NCI-H526 (cell line): ENCODE measurements at regions not wholly inside any gene's neighbourhood (a gene's known extent, or its start where the extent isn't known, plus 50 kb on each side); places are given as distances from the start of the nearest gene placed in this dataset.
"Not testable (repeated sequence)": the region's sequence is repeated elsewhere in the genome, so short reads cannot be mapped to it uniquely, and the experiment has no call there.

Source experiments
- DNase-seq, 2 experiments: peaks; one replicate each; lab custom pipeline; 2025; lab: John Stamatoyannopoulos, UW

- DNase-seq, result no peak
Measured at GRCh38 chr13:44661936-44662335, 85.8 kb upstream of the TSC22D1 start.

GRCh38 chr13:44660050-44660449 lies 83.9 kb upstream of the TSC22D1 start:
- no peak for DNase-seq

DNA sequence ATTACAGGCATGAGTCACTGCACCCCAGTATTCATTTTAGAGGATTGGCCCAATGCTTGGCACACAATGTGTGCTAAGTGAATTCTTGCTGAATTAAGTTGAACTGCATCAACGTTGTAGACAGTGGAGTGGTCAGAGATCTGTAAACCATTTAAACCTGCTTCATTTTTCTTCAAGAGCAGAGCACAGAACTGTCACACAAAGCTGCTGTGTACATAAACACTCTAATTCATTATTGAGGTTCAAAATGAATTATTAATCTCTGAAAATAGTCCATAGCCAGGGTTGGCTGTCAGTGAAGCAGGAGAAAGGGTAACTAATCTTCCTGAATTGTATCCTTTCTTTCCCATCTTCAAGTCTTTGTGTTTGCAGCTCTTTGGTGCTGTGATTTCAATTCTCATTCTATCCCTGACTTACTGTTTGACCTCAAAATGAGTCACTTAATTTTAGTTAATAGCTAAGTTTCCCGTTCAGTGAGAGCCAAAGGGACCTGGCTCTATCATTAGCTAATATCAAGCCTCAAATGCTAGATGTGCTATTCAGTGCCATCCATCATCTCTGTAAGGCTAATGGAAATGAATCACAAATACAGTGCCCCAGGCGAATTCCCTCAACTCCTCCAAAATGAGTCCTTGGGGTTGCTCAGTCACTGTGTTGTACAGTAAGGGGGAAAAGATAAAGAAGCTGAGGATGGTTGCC lies 77.0 kb upstream of the TSC22D1 start:
- DNase-seq, result no peak

- no peak for DNase-seq
Measured at GRCh38 chr13:44652168-44652567, 76.0 kb upstream of the TSC22D1 start.

DNA sequence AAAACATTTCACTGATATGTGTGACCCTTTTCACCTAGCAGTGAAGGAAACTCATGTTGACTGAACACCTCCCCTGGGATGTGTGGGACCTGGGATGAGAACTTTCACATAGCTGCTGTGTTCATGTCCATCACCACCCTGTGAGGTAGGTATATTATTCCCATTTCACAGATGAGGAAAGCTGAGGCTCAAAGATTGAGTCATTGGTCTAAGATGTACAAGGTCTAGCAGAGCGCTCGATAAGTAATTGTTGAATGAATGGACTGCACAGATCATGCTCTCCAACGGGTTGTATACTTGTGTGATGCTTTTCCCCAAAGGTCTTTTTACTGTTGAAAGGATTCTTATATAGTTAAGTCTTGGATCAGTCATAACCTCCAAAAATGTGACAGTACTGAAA lies 75.6 kb upstream of the TSC22D1 start:
- no peak for DNase-seq

GRCh38 chr13:44651209-44651608 lies 75.1 kb upstream of the TSC22D1 start:
- no peak for DNase-seq

DNA sequence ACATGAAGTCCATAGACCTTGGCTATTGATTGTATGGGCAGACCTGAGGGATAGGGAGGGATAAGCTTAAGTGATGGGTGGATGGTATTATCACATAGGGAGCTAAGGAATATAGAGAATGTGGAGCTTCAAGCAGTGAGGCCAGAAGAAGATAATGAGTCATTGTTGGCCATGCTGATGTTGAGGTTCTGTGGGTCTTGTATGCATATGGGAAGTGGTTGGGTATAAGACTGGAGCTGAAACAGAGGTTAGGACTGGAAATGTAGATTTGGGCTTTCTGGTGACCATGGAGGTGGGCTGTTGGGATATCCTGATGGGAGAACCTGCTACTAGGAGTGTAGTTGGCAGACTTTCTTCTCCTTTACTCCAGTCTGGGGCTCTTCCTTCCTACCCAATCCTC lies 73.7 kb upstream of the TSC22D1 start:
- no peak for DNase-seq

GRCh38 chr13:44649104-44649428 lies 72.9 kb upstream of the TSC22D1 start:
- no peak for DNase-seq

- peak in 1 of 2 experiments; percentile 6 for DNase-seq
Measured at GRCh38 chr13:44648392-44649103, 72.4 kb upstream of the TSC22D1 start.

- DNase-seq, result not testable (repeated sequence)
Measured at GRCh38 chr13:44647560-44647959, 71.4 kb upstream of the TSC22D1 start.

DNA sequence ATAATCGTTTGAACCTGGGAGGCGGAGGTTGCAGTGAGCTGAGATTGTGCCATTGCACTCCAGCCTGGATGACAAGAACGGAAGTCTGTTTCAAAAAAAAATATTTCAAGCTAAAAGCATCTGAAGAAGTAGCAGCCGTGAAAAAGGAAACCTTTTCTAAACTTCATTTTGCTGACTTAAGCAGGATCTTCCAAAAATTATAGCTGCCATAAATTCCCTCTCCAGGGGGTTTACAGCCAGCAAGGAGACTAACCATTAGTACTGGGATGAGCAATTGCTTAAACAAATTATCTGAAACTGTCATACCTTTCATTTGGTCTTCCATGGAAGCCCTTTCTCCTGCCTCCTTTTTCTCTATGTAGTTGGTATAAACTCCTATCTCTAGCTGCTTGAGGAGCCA lies 69.9 kb upstream of the TSC22D1 start:
- no peak for DNase-seq

DNA sequence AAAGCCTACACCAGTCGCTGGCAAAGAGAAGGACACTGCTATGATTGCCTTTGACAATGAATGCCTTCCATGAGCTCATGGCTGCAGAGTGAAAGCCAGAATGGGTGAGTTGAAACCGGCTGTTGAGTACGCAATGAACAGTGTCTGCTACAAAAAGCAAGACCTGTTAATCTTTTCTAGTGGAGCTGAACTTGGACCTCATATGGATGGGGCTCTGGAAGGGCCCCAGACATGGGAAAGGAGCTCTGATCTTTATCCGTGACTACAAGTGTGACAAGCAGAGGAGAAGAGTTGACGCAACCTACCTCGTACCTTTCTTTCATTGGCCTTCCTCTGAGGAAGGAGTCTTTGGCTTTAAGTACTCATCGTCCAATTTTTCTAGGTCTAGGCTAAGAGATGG lies 67.1 kb upstream of the TSC22D1 start:
- no peak for DNase-seq

DNA sequence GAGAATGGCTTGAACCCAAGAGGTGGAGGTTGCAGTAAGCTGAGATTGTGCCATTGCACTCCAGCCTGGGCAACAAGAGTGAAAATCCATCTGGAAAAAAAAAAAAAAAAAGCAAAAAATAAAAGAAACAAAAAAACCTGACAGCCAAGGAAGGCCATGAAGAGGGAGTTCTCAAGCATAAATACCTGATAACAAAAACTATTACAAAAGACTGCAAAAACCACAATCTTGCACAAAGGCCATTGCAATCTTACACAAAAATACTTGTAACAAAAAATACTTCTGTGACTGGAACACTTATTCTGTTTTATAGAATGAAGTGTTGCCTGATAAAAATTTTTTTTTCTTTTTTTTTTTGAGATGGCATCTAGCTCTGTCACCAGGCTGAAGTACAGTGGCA lies 61.5 kb upstream of the TSC22D1 start:
- DNase-seq, result no peak

DNA sequence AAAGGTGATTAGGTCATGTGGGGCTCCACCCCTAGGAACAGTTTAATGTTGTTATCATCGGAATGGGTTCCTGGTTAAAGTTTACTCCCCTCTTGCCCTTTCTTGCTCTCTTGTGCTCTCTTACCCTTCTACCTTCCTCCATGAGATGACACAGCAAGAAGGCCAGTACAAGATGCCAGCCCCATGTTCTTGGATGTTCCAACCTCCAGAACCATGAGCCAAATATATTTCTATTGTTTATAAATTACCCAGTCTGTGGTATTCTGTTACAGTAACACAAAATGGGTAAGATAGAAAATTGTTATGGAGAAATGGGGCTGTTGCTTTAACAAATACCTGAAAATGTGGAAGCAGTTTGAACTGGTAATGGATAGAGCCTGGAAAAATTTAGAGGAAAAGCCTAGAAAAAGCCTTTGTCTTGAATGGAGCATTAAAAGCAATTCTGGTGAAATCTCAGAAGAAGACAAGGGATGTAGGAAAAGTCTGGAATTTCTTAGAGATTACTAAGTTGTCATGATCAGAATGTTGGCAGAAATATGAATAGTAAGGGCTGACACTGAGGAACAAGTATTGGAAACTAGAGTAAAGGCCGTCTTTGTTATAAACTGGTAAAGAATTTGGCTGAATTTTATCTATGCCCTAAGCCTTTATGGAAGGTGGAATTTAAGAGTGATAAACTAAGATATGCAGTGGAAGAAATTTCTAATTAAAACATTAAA lies 53.5 kb upstream of the TSC22D1 start:
- no peak for DNase-seq

DNA sequence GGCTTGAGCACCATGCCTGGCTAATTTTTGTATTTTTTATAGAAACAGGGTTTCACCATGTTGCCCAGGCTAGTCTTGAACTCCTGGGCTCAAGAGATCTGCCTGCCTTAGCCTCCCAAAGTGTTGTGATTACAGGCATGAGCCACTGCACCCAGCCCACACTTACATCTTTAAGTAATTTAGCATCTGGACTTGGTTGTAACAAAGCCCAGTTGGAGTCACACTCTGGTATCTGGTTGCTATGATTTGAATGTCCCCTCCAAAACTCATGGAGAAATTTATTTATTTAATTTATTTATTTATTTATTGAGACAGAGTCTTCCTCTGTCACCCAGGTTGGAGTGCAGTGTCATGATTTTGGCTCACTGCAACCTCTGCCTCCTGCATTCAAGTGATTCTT lies 52.7 kb upstream of the TSC22D1 start:
- not testable (repeated sequence) for DNase-seq

GRCh38 chr13:44627441-44627840 lies 51.3 kb upstream of the TSC22D1 start:
- DNase-seq, result no peak

GRCh38 chr13:44626176-44626575 lies 50.0 kb upstream of the TSC22D1 start:
- no peak for DNase-seq
